ENCODE measurements at regions not wholly inside any gene's neighbourhood (a gene's known extent, or its start where the extent isn't known, plus 50 kb on each side); places are given as distances from the start of the nearest gene placed in this dataset.
"Not testable (repeated sequence)": the region's sequence is repeated elsewhere in the genome, so short reads cannot be mapped to it uniquely, and the experiment has no call there.

- H3K4me1 Mint-ChIP-seq: peaks cover 89 to 90% of the 10 kb centered on the region in 2 donors
- H3K27ac Mint-ChIP-seq: peak overlapping the region; percentile 84 to 99 (median 98)
- peak in 2 of 3 donors; percentile 58 to 64 for DNase-seq
- peaks cover 0 to 10% (median 5%) of the 10 kb centered on the region in 6 donors for H3K9me3 Mint-ChIP-seq
- peaks cover 11 to 30% (median 15%) of the 10 kb centered on the region in 3 donors for H3K36me3 Mint-ChIP-seq
- peak overlapping the region; percentile 29 to 100 (median 97) for H3K4me3 Mint-ChIP-seq
- H3K27me3 Mint-ChIP-seq (ENCODE audit: low read depth in 3 of 3): peaks cover 4 to 23% (median 14%) of the 10 kb centered on the region in 3 donors
Measured at GRCh38 chr7:3117488-3118231, 74.0 kb upstream of the CARD11 start.

- Mint-ChIP-seq H3K27ac (peak overlapping the region; percentile 84 to 99 (median 97)), H3K4me1 (peaks cover 71 to 73% of the 10 kb centered on the region in 2 donors), H3K4me3 (peak overlapping the region; percentile 63 to 99 (median 84)), H3K27me3 (ENCODE audit: low read depth in 3 of 3) (peaks cover 3 to 20% (median 11%) of the 10 kb centered on the region in 3 donors), H3K36me3 (peaks cover 6 to 18% (median 15%) of the 10 kb centered on the region in 3 donors)
- DNase-seq: peak; percentile 75 to 76 (median 76)
- H3K9me3 Mint-ChIP-seq: not testable (repeated sequence)
Measured at GRCh38 chr7:3119352-3119927, 75.8 kb upstream of the CARD11 start.

- peak overlapping the region; percentile 63 to 99 (median 84) for H3K4me3 Mint-ChIP-seq
- peak overlapping the region; percentile 84 to 99 (median 97) for H3K27ac Mint-ChIP-seq
- H3K27me3 Mint-ChIP-seq (ENCODE audit: low read depth in 3 of 3): peaks cover 3 to 20% (median 11%) of the 10 kb centered on the region in 3 donors
- peaks cover 6 to 15% (median 14%) of the 10 kb centered on the region in 3 donors for H3K36me3 Mint-ChIP-seq
- H3K4me1 Mint-ChIP-seq: peaks cover 66 to 68% of the 10 kb centered on the region in 2 donors
- peaks cover 2 to 8% (median 5%) of the 10 kb centered on the region in 6 donors for H3K9me3 Mint-ChIP-seq
- DNase-seq: no peak
Measured at GRCh38 chr7:3119963-3120362, 76.3 kb upstream of the CARD11 start.

DNA sequence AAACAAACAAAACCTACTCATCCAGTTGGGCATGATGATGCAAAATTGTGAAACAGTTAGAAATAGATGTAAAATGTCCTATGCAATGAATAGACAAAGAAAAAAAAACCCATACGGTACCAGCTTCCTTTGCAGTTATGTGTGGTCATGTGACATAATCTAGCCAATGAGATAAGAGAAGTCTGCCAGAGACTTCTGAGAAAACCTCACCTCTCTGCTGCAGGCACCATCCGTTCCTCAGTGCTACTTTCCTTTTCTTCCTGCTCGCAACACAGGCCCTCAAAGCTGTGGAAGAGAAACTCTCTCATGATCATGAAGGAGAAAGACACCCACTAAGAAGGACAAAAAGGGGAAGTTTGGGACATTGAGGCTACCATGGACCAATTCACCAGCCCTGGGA is 76.8 kb upstream of the CARD11 start:
- peaks cover 3 to 20% (median 11%) of the 10 kb centered on the region in 3 donors for H3K27me3 Mint-ChIP-seq (ENCODE audit: low read depth in 3 of 3)
- peak overlapping the region; percentile 84 to 99 (median 97) for H3K27ac Mint-ChIP-seq
- H3K9me3 Mint-ChIP-seq: peaks cover 2 to 8% (median 5%) of the 10 kb centered on the region in 6 donors
- H3K36me3 Mint-ChIP-seq: peaks cover 6 to 14% (median 10%) of the 10 kb centered on the region in 3 donors
- peak; percentile 71 to 81 (median 78) for DNase-seq
- peak overlapping the region; percentile 63 to 99 (median 84) for H3K4me3 Mint-ChIP-seq
- H3K4me1 Mint-ChIP-seq: peaks cover 61 to 62% of the 10 kb centered on the region in 2 donors

GRCh38 chr7:3128857-3129490 is 85.3 kb upstream of the CARD11 start:
- H3K27me3 Mint-ChIP-seq (ENCODE audit: low read depth in 3 of 3): no peaks in the 10 kb centered on the region
- H3K36me3 Mint-ChIP-seq: peaks cover 0 to 6% (median 0%) of the 10 kb centered on the region in 3 donors
- H3K27ac Mint-ChIP-seq: peak overlapping the region in 1 of 6 donors; percentile 2
- no peak overlapping the region for H3K4me3 Mint-ChIP-seq
- DNase-seq: no peak
- H3K4me1 Mint-ChIP-seq: peaks cover 0 to 2% of the 10 kb centered on the region in 2 donors
- H3K9me3 Mint-ChIP-seq: peaks cover 0 to 2% (median 0%) of the 10 kb centered on the region in 6 donors

DNA sequence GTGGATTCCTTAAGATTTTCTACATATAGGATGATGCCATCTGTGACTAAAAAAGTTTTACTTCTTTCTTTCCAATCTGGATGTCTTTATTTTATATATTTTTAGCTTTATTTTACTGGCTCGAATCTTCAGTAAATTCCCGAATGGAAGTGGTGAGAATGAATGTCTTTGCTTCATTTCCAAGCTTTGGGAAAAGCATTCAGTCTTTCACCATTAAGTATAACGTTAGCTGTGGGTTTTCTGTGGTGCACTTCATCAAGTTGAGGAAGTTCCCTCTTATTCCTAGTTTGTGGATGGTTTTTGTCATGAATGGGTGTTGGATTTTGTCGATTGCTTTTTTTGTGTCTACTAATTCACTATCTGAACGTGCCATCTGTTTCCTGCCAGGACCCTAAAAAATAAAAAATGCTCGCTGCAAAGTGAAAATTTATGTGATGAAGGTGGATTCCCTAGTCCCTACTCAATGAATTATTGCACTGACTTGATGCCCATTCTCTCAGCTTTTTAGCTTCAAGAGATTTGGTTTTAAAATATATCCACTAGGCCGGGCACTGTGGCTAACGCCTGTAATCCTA is 90.2 kb upstream of the CARD11 start:
- no peak for DNase-seq
- Mint-ChIP-seq H3K9me3 (peaks cover 0 to 2% (median 0%) of the 10 kb centered on the region in 6 donors), H3K4me1 (peaks cover 0 to 2% of the 10 kb centered on the region in 2 donors), H3K4me3 (no peak overlapping the region), H3K27ac (no peak overlapping the region), H3K27me3 (ENCODE audit: low read depth in 3 of 3) (no peaks in the 10 kb centered on the region), H3K36me3 (peaks cover 0 to 6% (median 0%) of the 10 kb centered on the region in 3 donors)

- H3K27me3 Mint-ChIP-seq (ENCODE audit: low read depth in 3 of 3): no peaks in the 10 kb centered on the region
Measured at GRCh38 chr7:3134745-3135144, 91.1 kb upstream of the CARD11 start.

GRCh38 chr7:3135626-3136025 is 92.0 kb upstream of the CARD11 start:
- H3K27me3 Mint-ChIP-seq (ENCODE audit: low read depth in 3 of 3): no peaks in the 10 kb centered on the region
- peaks cover 0 to 6% (median 0%) of the 10 kb centered on the region in 3 donors for H3K36me3 Mint-ChIP-seq
- DNase-seq: no peak
- H3K9me3 Mint-ChIP-seq: peaks cover 0 to 2% (median 0%) of the 10 kb centered on the region in 6 donors
- H3K4me3 Mint-ChIP-seq: no peak overlapping the region
- H3K4me1 Mint-ChIP-seq: no peaks in the 10 kb centered on the region
- H3K27ac Mint-ChIP-seq: peak overlapping the region in 1 of 6 donors; percentile 57

More at GRCh38 chr7:3134745-3135144, 91.1 kb upstream of the CARD11 start:
- no peak overlapping the region for H3K4me3 Mint-ChIP-seq
- H3K4me1 Mint-ChIP-seq: peaks cover 0 to under 1% of the 10 kb centered on the region in 2 donors
- peak overlapping the region in 1 of 6 donors; percentile 49 for H3K27ac Mint-ChIP-seq
- peaks cover 0 to 6% (median 0%) of the 10 kb centered on the region in 3 donors for H3K36me3 Mint-ChIP-seq
- no peak for DNase-seq
- peaks cover 0 to 2% (median 0%) of the 10 kb centered on the region in 6 donors for H3K9me3 Mint-ChIP-seq

GRCh38 chr7:3138206-3138605 is 94.5 kb upstream of the CARD11 start:
- no peak for DNase-seq
- no peaks in the 10 kb centered on the region for H3K9me3 Mint-ChIP-seq
- H3K27me3 Mint-ChIP-seq (ENCODE audit: low read depth in 3 of 3): peaks cover 0 to 3% (median 0%) of the 10 kb centered on the region in 3 donors
- no peak overlapping the region for H3K27ac Mint-ChIP-seq
- no peaks in the 10 kb centered on the region for H3K36me3 Mint-ChIP-seq
- no peak overlapping the region for H3K4me3 Mint-ChIP-seq
- no peaks in the 10 kb centered on the region for H3K4me1 Mint-ChIP-seq

- Mint-ChIP-seq H3K36me3 (no peaks in the 10 kb centered on the region), H3K4me3 (no peak overlapping the region), H3K4me1 (no peaks in the 10 kb centered on the region), H3K27me3 (ENCODE audit: low read depth in 3 of 3) (peaks cover 0 to 3% (median 0%) of the 10 kb centered on the region in 3 donors), H3K27ac (peak overlapping the region in 1 of 6 donors; percentile 29), H3K9me3 (no peaks in the 10 kb centered on the region)
- no peak for DNase-seq
Measured at GRCh38 chr7:3138997-3139396, 95.3 kb upstream of the CARD11 start.

DNA sequence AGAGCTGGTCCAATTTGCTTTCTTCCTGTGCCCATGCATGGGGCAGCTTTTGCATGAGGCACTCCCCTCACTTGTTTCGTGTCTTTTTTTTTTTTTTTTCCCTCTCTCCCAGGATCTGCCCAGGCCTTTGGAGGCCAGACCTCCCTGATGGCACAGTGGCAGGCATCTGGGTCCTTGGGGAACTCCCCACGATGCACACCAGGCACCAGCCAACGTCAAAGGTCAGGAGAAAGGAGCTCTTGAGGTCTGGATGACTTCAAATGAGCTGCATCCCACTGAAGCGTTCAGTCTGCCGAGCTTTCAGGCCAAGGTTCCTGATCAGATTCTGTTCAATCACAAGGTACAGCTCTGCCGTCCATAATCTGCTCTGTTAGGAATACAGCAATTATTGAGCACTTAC is 97.2 kb upstream of the CARD11 start:
- Mint-ChIP-seq H3K36me3 (no peaks in the 10 kb centered on the region), H3K27ac (no peak overlapping the region), H3K4me1 (no peaks in the 10 kb centered on the region), H3K9me3 (no peaks in the 10 kb centered on the region), H3K4me3 (no peak overlapping the region), H3K27me3 (ENCODE audit: low read depth in 3 of 3) (peaks cover 0 to 4% (median 3%) of the 10 kb centered on the region in 3 donors)
- no peak for DNase-seq

DNA sequence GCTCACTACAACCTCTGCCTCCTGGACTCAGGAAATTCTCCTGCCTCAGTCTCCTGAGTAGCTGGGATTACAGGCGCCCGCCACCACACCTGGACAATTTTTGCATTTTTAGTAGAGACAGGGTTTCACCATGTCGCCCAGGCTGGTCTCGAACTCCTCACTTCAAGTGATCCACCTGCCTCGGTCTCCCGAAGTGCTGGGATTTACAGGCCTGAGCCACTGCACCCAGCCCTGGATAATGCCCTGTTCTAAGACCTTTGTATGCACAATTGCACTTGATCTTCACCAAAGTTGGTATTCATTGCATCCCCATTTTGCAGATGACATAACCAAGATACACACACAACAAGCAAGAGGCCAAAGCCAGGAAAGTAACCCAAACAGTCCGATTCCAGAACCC is 97.7 kb upstream of the CARD11 start:
- Mint-ChIP-seq H3K9me3 (no peaks in the 10 kb centered on the region), H3K27ac (peak overlapping the region in 1 of 6 donors; percentile 76), H3K27me3 (ENCODE audit: low read depth in 3 of 3) (peaks cover 0 to 4% (median 3%) of the 10 kb centered on the region in 3 donors), H3K36me3 (no peaks in the 10 kb centered on the region), H3K4me3 (no peak overlapping the region), H3K4me1 (peaks cover under 1 to 2% of the 10 kb centered on the region in 2 donors)
- DNase-seq: no peak
